CD4-positive, alpha-beta T cell treated with Interleukin-6 for 4 hours (primary cell): ENCODE measurements at regions not wholly inside any gene's neighbourhood (a gene's known extent, or its start where the extent isn't known, plus 50 kb on each side); places are given as distances from the start of the nearest gene placed in this dataset.

Experiments used
- DNase-seq: peaks from one replicate; pipeline ENCODE4 v3.0.0-alpha.2; 2020; ENCODE audit warnings: mixed read lengths

DNA sequence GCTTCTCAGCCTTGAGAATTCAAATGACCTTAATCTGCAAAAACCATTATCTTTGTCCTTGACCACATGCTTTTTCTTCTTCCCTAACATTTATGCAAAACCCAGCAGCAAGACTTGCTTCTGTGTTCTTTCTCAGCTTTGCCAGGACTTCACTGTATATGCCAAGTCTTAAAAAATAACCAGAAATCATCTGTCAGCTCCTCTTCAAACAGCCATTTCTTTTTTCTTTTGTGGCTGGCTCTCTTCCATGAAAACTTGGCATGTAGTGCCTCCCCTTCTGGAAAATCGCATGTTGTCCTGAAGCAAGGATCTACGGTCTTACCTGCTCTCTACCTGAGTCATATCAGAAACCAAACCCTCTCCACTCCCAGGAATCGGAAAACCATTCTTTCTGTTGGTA is 364.9 kb downstream of the RPS29 start:
- DNase-seq: no peak

DNA sequence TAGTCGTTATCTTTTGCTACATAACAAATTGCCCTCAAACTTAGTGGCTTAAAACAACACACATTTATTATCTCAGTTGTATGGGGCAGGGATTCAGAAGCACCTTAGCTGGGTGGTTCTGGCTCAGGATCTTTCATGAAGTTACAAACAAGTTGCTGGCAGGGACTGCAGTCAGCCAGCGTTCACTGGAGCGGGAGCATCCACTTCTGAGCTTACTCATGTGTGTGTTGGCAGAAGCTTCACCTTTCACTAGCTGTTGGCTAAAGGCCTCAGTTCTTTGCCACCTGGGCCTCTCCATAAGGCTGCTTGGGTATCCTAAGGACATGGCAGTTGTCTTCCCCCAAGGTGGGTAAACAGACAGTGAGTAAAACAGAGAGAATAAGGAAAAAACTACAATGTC is 365.7 kb downstream of the RPS29 start:
- no peak for DNase-seq

DNA sequence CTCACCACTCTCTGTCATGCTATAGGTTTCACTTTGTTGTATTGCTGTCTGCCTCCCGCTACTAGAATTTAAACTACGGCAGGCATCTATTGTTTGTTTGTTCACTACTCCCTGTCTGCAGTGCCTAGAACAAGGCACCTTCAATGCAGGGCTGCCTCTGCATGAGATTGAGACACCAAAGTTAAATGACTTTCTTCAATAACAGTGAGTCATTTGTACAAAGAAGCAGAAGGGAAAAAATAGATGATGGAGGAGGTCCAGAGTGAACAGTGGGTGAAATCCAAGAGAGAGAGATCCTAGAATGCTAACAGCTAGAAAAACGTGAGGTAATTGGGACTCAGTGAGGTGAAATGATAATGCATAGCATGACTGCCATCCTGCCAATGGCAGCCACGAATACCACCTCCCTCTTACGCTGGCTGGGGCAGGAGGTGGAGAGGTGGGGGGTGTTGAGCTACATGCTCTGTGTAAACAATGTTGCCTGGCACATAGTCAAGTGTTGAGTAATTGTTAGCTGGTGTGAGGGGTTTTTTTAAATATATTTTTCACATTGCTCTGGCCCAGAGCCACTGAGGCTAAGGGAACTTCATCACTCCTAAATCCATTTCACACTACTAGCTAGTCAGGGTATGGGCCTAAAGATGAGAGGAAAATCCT is 367.6 kb downstream of the RPS29 start:
- no peak for DNase-seq

DNA sequence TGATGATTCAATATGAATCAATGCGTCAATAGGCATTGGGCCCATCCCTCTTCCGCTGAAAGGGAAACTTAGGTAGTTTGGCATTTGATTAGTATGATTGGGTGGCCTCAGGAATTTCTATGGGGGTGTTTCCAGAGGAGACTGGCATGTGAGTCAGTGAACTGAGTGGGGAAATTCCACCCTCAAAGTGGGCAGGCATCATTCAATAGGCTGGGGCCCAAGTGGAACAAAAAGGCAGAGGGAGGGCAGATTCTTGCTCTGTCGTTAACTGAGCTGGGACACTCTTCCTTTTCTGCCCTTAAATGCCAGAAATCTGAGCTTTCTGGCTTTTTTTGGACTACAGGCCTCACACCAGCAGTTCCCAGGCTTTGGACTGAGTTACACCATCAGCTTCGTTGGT is 373.5 kb downstream of the RPS29 start:
- DNase-seq: no peak

DNA sequence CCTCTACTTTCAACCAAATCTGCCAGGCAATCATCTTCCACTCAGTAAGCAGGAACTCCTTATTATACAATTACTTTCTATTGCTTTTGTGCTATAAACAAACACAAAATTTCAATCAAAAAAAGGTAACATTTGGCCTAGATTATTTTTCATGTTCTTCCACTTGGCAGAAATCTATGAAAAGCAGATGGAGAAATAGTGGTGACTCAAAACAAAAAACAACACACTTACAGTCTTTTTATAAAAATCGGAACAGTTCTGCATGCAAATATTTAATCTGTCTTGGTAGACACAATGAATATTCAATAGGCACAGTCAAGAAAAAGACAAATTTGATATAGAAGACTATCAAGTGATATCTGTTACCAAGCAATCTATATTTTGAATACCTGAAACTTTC is 376.8 kb downstream of the RPS29 start:
- no peak for DNase-seq

DNA sequence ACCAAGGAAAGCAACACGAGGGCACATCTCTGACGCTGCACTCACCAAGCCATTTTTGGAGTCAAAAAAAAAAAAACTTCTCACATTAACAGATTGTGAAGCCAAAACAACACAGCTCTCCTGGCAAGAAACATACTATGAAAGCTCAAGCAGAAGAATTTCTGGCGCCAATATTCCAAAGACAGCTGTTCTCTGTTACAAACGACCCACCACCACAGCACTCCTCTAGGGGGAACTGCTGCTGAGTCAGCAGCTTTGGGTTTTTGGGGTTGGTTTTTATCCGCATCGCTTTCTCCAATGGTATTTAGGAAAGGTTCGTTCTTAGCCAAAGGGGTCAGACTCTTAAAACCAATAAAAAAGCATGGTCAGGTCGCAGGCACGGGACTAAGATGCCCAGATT is 379.4 kb downstream of the RPS29 start:
- no peak for DNase-seq

DNA sequence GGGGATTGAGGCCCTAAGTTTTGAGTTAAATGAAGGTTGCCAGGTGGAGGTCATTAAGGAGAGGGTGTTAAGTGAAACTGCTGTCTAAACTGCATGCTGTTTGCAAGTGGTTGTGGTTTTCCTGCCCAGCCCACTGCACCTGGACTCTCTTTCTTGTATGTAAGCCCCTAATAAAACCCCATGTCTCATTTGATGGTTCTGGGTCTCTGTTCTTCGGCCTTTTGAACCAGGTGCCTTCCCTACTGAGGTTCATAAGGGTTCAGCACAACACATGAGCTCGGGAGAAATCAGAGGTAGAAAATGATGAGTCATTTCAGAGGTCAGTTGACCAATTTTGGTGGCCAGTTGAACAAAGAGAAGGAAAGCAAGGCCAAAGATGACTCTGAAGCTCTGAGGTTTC is 382.5 kb downstream of the RPS29 start:
- no peak for DNase-seq

DNA sequence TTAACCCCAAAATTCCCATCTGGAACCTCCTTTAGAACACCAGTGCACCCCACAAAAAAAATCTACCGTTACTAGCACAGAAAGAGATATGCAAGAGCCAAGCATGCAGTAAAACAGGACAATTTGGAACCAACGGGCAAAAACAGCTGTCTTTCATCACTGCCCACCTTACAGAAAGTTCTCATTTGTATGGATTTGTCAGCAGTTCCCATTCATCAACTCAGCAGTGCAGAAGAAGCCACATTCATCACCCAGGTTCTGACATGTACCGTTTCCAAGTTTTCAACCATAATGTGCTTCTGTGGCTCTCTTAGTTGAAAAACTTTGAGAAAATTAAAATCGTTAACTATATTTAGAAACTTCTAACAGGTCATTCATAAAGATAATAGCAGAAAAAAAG is 387.0 kb downstream of the RPS29 start:
- no peak for DNase-seq

DNA sequence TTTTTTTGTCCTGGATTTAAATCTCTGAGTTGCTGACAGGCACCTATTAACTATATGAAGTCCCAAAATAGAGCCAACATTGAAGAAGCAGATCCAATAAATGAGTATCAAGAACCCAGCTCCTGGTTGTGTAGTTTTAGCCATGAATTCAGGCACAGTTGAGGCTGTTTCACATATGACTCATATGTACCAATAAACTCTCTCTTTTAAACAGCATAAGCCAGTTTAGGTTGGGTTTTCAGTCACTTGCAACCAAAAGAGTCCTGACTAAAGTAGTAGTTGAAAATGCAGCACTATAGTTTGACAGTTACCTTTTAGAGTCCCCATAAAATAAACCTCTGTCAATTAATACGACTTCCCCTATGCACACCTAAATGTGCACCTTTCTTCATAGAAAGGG is 389.9 kb downstream of the RPS29 start:
- no peak for DNase-seq

DNA sequence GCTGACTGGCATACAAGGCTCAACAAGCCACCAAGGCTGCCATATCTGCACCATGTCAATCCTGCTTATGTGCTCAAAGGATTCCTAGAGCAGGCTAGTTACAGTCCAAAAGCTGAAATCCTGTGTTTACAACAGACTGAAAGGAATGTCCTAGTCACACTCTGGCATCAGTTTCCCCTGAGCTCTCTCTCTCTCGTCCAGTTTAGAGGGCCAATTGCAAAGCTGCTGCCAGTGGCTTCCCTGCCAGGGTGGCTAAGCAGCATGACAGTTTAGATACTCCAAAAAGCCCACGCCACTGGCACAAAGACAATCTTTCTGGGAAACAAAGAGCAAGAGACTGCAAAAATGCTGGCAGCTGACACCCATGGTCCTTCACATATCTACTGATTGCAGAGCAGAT is 392.1 kb downstream of the RPS29 start:
- no peak for DNase-seq

DNA sequence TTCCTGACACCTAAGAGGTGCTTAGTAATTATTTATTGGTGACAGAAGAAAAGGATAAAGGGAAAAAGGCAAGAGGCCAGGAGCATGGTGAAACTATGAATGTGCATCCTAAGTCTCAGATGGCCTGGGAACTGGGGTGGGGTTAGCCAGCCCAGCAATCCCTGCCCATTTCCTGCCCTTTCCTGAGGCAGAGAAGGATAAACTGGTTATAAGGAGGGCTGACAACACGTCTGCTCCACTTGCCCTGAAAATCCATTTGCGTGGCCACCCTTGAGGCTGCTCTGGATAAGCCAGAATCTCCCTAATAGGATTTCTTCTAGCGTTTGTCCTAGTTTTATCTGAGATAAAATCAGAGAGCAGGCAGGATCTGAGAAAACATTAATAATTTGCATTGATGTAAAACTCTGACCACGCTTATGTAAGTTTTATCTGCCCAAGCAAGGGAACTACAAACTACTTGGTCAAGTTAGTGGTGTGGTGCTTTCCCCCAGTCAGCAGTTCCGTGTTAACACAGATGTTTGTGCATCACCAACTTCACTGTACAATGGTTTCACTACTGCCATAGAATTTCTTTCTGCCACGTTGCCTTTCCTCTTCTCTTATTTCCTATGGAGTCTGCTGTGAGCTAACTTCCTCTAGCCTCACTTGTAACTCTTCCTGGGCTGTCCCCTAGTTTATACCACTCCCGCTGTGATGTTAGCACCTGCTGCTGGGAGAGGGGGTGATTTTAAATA is 392.7 kb downstream of the RPS29 start:
- no peak for DNase-seq

DNA sequence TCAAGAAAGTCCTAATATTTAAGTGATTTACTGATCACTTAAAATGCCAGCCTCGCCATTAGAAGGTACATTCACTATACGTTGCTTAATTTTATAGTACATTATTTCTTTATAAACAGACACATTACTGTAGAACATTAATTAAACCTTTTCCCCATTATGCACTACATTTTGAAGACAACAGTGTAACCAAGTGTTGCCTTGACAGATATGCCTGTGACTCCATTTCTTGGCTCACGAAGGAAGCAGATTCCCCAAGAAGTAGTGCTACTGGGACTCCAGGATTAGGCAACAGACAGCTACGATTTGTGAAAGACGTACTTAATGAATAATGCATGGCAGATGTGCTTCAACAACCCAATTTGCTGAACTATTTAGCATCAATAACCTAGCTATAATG is 394.8 kb downstream of the RPS29 start:
- no peak for DNase-seq

DNA sequence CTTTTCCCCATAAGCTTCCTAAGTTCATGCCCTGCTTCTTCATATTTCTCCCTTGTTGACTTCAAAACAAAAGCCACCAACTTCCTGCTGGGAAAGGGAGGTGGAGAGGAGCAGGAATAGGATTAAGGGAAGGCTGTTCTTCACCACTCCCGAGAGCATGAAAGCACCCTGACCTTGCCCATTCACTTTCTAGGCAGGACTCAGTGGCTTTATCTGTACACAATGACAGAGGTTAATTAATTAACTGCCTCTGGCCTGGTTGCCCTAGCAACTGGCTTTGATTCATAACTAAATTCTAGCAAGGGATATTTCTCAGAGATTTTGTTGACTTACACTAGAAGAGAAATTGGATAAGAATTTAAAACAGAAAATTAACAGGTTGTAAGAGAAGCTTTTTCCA is 396.8 kb downstream of the RPS29 start:
- DNase-seq: no peak

DNA sequence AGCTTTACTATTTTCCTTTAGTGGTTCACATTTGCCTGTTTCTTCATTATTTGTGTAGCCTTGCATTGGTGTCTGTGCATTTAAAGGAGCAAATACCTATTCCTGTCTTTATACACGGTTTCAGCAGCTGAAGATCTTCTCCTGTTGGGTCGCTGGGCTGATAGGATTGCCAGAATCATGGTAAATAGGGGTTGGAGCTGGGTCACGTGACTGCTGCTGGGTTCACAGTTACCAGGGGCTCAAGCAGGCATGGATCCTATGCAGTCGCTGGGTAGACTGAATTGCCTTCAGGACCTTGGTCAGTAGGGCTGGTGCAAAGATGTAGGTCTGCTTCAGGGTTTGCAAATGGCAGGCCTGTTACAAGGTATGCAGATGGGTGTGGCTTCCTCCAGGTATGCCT is 398.4 kb downstream of the RPS29 start:
- DNase-seq: no peak

DNA sequence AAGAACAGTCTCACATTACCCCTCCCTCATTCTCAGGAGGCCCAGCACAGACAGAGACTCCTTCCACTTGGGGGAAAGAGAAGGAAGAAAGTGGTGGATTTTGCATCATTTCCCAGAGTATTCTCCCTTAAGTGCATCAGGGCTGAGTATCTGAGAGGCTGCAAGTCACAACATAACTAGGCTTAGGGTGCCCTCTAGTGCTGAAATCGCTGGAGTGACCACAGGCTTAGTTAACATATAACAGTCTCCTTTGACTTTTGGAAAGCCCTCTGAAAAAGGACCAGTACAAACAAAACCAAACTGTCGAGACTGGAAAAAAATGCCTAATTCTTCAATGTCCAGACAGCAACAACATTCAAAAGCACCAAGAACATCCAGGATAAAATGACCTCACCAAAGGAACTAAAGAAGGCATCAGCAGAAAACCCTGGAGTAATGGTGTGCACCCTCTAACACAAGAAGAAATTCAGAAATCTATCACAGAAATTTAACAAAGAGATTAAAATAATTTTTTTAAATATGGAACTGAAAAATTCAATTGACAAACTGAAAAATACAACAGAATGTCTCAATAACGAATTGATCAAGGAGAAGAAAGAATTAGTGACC is 412.3 kb downstream of the RPS29 start:
- no peak for DNase-seq

DNA sequence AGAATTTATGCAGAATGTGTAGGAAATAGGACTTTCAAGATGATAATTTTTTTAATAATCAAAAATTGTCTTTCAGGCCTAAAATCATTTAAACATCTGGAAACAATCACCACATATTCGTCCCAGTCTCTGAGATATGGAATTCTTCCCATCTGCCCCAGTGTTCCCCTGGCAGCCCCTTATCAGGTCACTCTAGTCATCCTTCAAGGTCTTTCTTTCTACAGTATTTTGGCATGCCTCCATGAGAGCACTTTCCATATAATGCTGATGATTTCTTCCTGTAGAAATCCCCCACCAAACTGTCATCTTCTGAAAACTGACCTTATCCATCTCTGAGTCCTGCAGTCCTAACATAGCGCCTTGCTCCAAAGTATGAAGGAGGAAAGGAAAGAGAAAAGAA is 422.1 kb downstream of the RPS29 start:
- no peak for DNase-seq

DNA sequence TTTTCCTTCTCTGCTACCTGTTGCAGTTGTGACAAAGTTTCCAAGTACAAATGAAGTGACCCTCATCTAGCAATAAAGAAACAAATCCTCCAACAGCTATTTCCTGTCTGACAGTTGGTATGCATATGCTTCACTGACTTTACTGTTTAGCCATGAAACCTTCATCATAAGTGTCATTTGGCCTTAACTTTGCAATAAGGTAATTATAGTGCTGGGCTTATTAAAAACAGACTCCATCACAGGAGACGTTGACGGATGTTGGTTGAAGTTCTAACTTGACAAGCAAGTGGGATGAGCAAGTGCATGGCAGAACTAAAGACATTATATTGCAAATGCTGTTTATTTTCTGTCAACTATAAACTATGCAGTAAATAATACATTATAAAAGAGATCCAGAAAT is 425.2 kb downstream of the RPS29 start:
- no peak for DNase-seq

DNA sequence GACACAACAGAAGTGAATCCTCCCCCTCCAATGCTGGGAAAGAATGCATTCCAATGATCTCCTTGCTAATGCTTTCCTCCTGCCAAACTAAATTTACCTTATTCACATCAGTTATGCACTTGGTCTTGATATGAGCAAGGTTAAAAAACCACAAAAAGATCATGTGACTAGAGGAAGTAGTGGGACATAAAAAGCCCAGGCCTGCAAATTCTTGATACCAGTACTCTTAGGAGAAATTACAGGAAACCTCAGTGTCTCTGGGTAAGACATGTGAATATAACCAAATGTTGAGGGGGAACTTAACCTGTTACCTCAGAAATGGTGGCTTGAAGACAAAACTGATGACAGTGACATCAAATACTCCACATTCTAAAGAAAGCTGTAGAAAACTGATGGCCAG is 427.1 kb downstream of the RPS29 start:
- no peak for DNase-seq

DNA sequence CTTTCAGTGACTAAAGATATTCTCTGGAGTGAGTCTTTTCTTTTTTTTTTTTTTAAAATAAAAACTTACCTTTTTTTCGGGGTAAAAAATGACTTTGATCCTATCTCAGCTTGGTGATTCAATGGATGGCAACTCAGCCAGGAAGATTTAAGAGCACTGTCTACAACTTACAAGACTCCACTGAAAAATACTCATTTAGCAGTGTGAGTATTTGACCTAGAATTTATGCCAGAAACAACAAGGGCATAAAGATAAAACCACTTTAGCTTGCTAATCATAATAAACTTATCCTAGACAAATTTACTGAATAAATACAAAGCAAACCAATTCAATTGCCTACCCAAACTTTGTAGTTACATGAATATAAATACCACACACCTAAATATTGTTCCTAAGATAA is 446.6 kb downstream of the RPS29 start:
- DNase-seq: no peak

DNA sequence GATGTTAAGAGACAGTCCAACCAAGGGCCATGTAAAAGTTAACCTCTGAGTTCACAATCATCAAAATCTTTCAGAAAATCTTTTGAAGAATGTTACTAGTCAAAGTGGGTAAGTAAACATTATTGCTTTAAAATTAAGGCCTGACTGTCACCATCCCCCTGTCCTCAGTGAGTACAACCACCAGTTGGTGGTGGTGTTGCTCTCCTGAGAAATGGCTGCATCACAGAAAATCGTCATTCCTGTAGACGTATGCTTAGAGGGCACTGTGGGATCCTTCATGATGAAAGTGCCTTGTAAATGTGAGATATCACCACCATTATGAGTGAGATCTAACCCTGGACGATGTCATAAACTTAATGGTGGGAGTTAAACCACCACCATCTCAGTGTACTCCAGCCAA is 451.2 kb downstream of the RPS29 start:
- DNase-seq: no peak

DNA sequence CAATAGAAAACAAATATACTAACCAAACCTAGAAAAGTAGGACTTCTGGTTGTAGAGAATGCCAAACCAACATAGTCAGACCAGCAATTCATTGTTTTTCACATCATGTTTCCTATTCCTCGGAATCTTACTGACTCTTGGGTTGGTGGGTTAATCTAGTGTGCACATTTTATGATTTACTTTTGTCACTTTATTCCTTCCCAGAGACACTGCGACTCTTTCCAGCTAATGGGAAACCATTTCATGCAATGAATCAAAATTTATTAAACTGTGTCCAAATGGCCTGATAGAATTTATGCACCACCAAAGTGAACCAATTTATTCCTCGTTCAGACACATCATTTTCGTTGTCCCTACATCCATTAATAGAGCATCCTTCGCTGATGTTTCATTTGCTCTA is 464.9 kb downstream of the RPS29 start:
- no peak for DNase-seq

DNA sequence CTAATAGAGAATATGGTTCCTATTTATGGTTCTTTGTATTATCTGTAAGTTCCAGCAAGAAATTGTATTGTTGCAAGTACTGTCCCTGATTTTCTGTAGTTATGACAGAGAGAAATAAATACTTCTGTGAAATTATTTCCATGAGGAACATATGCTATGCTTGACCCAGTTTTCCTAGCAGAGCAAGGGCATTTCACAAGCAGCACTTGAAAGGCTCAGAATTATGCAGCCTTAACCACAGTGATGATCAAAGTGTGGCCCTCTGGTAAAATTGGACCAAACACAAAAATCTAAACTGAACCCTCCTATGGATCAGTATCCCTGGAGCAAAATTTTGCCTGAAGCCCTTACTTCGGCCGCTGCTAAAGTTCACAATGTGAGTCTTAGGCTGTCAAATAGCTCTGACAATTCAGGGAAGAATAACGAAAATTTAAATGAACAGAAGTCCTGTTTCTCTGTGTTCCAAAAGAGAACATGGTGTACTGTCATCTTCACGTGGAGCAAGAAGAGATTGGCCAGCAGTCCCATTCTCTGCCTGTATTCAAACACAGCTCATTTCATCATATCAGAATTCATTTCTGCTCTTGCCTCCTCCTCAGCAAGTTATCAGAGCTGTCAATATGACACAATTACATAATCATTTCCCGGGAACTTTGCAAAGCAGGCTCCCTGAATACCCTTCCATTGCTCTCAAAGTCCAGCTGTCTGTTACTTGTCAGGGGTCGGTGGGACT is 471.9 kb downstream of the RPS29 start:
- DNase-seq: no peak

DNA sequence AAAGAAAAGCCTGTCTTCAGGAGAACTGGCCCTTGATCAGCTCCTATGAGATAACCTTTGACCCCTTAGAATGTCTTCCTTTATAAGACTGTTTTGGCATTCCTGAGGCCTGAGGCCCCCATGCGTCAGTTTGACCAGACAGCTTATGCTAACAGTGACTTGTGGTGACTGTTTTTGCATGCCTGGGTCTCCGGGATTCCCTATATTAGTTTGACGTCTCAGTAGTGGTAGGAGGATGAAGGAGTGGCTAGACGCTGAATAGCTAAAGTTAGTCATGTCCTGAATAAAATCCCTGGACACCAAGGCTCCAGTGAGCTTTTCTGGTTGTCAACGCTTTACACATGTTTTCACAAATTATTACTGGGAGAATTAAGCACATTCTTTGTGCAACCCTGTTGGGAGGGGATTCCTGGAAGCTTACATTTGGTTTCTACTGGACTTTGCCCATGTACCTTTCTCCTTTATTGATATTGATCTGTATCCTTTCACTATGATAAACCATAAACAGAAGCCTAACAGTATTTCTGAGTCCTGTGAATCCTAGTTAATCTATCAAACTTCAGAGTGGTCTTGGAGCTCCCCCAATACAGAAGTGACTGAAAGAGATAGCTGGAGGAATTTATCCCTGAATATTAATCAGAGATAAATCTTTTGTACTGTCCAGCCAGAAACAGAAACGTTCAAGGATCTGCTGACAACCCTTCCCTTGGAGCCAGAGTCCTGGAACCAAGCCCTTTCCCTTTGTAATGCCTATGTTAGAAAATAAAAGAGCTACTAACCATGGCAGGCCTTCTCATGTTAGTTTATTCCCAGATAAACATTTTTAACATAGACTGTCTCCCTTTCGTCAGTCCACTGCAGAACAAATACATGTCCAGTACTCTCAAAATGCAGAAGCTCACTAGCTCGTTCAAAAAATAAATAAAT is 479.2 kb downstream of the RPS29 start:
- DNase-seq: no peak
